ENCODE measurements at regions not wholly inside any gene's neighbourhood (a gene's known extent, or its start where the extent isn't known, plus 50 kb on each side); places are given as distances from the start of the nearest gene placed in this dataset.

- Mint-ChIP-seq H3K27me3 (no peaks in the 10 kb centered on the region), H3K36me3 (ENCODE audit: low read depth) (no peaks in the 10 kb centered on the region), H3K4me1 (no peaks in the 10 kb centered on the region), H3K4me3 (no peak overlapping the region), H3K9me3 (no peaks in the 10 kb centered on the region), H3K27ac (no peak overlapping the region)
- no peak for DNase-seq
- ChIA-PET CTCF (no interaction called here), POLR2A (no interaction called here)
- no peak for TF ChIP-seq CTCF (IDR thresholded peaks at IDR 0.05)
- intact Hi-C loops (cut with micrococcal nuclease), result no loop called here
- no peak for ATAC-seq (ENCODE audit: low read depth)
These were observed 1139.0 kb downstream of the TUSC7 start for GRCh38 chr3:117848606-117849005.

- no peaks in the 10 kb centered on the region for H3K4me1 Mint-ChIP-seq
- no peak for TF ChIP-seq CTCF (IDR thresholded peaks at IDR 0.05)
- no peaks in the 10 kb centered on the region for H3K9me3 Mint-ChIP-seq
- intact Hi-C loops (cut with micrococcal nuclease), result no loop called here
- no peak overlapping the region for H3K27ac Mint-ChIP-seq
- ChIA-PET POLR2A (no interaction called here), CTCF (no interaction called here)
- no peaks in the 10 kb centered on the region for H3K27me3 Mint-ChIP-seq
- DNase-seq (no peak), ATAC-seq (ENCODE audit: low read depth) (no peak)
- no peak overlapping the region for H3K4me3 Mint-ChIP-seq
- H3K36me3 Mint-ChIP-seq (ENCODE audit: low read depth), result no peaks in the 10 kb centered on the region
These were observed 1144.5 kb downstream of the TUSC7 start for GRCh38 chr3:117853923-117854668.

GRCh38 chr3:117856354-117856753, 1146.8 kb downstream of the TUSC7 start:
- no peak overlapping the region for H3K4me3 Mint-ChIP-seq

GRCh38 chr3:117863146-117863545, 1153.6 kb downstream of the TUSC7 start:
- DNase-seq (no peak), ATAC-seq (ENCODE audit: low read depth) (no peak)
- no peak for TF ChIP-seq CTCF (IDR thresholded peaks at IDR 0.05)
- Mint-ChIP-seq H3K4me1 (no peaks in the 10 kb centered on the region), H3K27ac (no peak overlapping the region), H3K9me3 (no peaks in the 10 kb centered on the region), H3K27me3 (no peaks in the 10 kb centered on the region), H3K4me3 (no peak overlapping the region), H3K36me3 (ENCODE audit: low read depth) (no peaks in the 10 kb centered on the region)
- CTCF ChIA-PET, result no interaction called here
- intact Hi-C loops (cut with micrococcal nuclease), result no loop called here
- POLR2A ChIA-PET, result no interaction called here

More at GRCh38 chr3:117856354-117856753, 1146.8 kb downstream of the TUSC7 start:
- no peaks in the 10 kb centered on the region for H3K27me3 Mint-ChIP-seq
- H3K9me3 Mint-ChIP-seq, result no peaks in the 10 kb centered on the region
- H3K36me3 Mint-ChIP-seq (ENCODE audit: low read depth), result no peaks in the 10 kb centered on the region
- CTCF ChIA-PET, result no interaction called here
- H3K27ac Mint-ChIP-seq, result no peak overlapping the region
- POLR2A ChIA-PET, result no interaction called here
- ATAC-seq (ENCODE audit: low read depth) (no peak), DNase-seq (no peak)
- TF ChIP-seq CTCF (IDR thresholded peaks at IDR 0.05), result no peak
- H3K4me1 Mint-ChIP-seq, result no peaks in the 10 kb centered on the region
- intact Hi-C loops (cut with micrococcal nuclease), result no loop called here

GRCh38 chr3:117865338-117865737, 1155.8 kb downstream of the TUSC7 start:
- no peaks in the 10 kb centered on the region for H3K9me3 Mint-ChIP-seq
- ChIA-PET POLR2A (no interaction called here), CTCF (no interaction called here)
- ATAC-seq (ENCODE audit: low read depth) (no peak), DNase-seq (no peak)
- no peak overlapping the region for H3K27ac Mint-ChIP-seq
- no peak overlapping the region for H3K4me3 Mint-ChIP-seq
- intact Hi-C loops (cut with micrococcal nuclease), result no loop called here
- TF ChIP-seq CTCF (IDR thresholded peaks at IDR 0.05), result no peak
- H3K27me3 Mint-ChIP-seq, result no peaks in the 10 kb centered on the region
- no peaks in the 10 kb centered on the region for H3K4me1 Mint-ChIP-seq
- no peaks in the 10 kb centered on the region for H3K36me3 Mint-ChIP-seq (ENCODE audit: low read depth)
